Lung microvascular endothelial cell (primary cell): ENCODE measurements at regions not wholly inside any gene's neighbourhood (a gene's known extent, or its start where the extent isn't known, plus 50 kb on each side); places are given as distances from the start of the nearest gene placed in this dataset.
"Not testable (repeated sequence)": the region's sequence is repeated elsewhere in the genome, so short reads cannot be mapped to it uniquely, and the experiment has no call there.

Experiments used
- DNase-seq, 2 donors: peaks; one replicate each; pipeline versions ENCODE4 v3.0.0 to v3.0.0-alpha.2; 2010; ENCODE audit warnings: low read depth in 2 of 2

DNA sequence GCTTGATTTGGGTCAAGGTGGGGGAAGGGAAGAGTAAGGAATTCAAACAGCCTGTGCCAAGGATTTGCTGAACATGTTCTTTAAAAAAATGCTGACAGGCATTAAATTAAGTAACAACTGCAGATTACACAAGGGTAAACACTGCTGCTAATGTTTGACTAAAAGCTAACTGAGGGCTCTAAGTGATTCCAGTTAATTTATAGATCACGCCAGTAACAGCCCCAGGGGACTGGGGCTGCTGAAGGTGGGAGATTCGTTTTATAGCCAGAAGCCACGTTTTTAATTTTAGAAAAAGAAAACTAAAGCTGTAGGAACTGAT lies 321.7 kb downstream of the DLEU7 start:
- DNase-seq = no peak

DNA sequence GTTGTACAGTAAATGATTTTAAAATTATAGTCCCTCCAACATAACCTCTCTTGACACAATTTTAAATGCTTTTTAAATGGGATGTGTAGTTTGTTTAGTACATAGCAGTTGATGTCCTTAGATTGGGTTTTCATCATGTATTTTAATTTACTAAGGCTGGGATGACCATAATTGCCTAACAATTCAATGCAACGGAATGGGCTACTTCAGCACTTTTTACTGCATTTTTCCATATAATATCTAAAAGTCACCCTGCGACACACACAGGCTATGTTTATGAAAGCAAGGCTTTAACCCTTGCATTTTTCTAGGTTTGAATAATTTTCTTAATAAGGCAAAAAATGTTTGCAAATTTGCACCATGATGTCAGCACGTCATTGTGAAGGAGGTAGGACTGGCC lies 321.0 kb downstream of the DLEU7 start:
- DNase-seq = no peak

DNA sequence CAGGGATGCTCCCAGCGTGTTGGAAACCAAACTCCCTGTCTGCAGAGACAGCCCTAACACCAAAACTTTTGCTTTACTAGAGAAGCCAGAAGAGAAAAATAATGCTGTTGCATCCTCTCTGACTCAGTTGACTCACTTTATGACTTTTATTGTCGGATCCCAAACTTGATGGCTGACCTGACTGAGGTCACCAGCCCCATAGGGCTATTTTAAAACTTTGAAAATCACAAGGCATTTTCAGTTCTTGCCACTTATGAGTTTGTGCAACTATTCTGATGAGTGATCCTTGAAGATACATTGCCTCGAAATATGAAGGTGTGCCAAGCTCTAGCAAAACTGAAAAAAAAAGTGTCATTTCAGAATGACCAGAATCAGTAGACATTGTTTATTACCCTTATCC lies 320.2 kb downstream of the DLEU7 start:
- no peak for DNase-seq

DNA sequence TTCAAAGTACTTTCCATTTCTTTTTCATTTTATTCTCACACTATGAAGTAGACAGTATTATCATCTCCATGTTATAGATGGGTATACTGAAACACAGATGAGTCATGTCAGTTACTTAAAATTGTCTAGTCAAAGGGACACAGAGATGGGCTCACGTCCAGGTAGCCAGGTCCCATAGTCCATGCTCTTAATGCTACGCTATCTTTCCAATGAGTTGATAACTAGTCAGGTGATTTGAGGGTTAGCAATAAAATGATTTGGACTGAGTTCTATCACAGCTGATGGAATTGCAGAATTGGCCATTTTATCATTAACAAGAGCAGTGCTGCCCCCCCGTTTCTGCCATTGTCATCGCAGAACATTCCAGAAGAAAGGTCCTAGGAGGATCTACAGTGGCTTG lies 318.9 kb downstream of the DLEU7 start:
- DNase-seq = no peak

DNA sequence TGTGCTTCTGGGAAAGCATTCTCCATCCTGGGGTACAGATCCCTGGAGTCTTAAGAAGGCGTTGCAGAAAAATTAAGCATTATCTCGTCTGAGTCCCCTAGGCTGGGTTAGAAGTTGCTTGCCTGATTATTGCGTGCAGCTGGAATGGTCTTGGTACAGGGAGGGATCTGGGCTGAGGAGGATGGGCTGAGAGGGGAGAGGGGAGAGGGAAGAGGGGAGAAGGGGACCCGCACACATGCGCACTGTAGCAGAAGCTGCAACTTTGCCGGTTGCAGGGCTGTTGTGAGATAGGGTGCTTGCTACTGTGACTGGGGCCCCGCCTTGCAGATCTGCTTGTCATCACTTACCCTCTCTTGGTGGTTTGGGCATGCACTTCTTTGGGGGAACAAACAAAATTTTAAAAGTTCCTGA lies 316.8 kb downstream of the DLEU7 start:
- DNase-seq = no peak

DNA sequence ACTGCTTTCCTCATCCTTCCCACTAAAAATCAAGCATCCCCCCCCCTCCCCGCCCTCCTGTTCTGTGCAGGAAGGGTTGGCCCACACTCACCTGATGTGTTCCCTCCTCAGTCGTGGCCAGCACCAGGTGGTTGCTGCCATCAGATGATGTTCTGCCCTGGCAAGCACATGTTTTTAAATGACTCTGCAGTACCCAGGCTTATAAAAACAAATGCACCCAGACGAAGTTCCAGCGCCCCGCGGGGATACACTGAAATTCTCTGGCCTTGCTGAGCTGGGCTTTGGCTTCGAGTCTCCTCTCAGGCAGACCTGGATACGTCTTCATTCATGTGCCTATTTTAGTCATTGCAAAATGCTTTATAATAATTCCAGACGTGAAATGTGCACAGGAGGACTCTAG lies 316.3 kb downstream of the DLEU7 start:
- DNase-seq = no peak

DNA sequence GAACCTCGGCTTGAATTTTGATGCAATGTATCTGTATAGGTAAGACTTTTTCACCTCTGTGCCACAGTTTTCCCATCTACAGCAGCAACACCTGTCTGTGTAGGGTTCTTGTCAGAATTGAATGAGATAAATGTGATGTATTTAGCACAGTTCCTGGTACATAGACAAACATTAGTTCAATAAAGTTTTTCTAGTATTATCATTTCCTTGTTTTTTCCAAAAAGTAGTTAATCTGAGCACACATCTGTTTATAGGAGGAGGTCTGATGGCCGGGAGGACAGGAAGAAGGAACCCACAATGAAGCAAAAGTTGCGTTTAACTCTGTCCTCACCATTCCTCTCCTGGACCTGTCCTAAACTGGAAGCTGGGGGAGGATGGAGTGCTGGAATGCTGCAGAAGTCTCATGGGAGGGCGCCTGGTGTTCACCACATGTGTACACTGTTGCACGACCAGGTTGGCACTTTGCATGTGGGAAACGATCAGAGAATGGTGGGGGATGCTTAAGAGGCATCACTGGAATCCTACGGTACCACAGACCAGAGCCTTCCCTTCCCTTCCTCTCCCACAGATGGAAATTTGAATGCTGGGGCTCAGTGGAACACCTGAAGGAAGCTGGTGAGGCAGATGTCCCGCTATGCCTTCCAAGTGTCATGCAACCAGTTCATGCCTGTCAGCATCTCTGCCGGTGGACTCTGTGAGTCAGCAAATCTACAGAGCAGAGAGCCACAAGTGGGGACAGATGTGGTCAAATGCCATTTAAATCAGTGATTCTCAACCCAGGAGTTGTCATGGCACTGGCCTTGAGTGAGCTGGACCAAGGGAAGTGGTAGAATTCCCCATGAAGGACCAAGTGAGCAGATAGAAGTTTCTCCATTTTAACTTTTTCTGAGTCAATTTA lies 315.6 kb downstream of the DLEU7 start:
- no peak for DNase-seq

DNA sequence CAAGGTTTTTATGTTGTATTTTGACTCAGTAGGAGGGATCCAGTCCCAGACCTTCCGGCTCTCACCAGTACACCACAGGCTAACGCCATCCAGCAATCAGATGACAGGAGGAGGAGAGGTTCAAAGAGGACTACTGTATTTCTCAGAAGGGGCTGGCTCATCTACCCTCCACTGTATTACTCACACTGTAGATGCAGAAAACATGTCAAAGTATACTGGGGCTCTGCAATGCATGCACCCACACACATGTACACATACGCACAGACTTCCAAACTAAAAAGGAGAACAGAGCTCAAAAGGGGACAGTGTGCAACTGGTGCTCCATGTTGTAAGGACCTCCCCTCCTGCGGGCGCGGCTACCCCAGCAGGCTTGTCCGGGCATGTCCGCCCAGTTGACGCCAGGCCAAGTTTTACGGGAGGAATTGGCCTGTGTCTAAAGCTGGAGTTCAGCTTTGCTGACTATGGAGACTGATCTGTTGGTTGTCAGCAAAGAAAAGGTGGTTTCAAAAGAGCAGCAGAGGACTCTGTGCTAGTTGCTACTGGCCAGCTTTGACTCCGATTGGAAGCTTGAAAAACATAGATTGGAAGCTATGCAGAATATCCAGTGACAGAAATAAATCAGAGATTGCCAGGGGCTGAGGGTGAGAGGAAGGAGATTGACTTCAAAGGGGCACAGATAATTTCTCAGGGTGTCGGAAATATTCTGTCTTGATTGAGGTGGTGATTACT lies 314.2 kb downstream of the DLEU7 start:
- DNase-seq = peak; percentile 89 to 91

DNA sequence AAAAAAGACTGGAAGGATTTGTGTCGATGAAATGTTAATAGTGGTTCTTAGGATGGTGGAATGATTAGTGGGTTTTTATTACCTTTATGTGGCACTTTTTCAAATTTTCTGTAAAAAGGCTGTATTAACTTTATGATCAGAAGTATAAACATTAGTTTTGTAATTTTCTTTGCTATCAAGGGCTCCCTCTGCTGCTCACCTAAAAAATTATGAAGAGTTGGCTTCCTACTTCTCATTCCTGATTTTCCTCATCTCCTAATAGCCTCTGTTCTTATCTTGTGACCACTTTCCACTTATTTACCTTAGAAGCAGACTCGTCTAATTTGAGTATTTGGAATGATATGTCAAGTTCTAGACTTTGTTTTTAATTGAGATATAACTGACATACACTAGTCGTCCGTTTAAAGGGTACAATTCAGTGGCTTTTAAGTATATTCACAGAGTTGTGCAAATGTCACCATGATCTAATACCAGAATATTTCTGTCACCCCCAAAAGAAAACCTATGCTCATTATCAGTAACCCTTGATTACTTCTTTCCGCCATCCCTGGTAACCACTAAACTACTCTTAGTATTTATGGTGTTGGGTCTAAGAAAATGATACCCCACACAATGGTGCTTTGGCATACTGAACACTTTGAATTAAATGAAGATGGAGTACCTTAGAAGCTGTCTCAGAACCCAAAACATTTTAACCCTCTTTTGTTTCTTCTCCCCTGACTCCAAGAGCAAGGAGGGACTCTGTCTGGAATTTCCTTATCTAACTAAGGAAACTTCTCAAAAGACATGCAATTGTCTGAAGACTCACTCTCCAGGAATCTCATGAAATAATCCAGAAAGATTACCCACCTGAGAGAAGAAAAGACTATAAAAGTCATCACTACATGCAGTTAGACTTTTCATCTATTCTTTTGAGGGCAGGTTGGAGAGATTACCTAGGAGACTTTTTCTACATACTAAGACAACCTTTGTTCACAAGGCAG lies 311.3 kb downstream of the DLEU7 start:
- DNase-seq = peak; percentile 53 to 60

DNA sequence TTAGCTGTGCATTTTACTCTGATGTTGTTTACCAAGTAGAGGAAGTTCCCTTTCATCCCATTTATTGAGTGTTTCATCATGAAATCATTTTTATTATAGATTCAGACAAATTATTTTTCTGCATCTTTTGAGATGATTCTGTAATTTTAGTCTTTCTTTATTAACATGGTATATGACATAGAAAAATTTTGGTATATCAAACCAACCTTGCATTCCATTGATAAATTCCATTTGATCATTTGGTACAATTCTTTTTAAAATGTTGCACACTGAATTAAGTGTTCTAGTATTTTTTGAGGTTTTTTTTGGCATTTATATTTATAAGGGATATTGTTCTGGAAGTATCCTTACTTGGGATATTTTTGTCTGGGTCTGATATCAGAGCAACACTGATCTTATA lies 308.4 kb downstream of the DLEU7 start:
- no peak for DNase-seq

DNA sequence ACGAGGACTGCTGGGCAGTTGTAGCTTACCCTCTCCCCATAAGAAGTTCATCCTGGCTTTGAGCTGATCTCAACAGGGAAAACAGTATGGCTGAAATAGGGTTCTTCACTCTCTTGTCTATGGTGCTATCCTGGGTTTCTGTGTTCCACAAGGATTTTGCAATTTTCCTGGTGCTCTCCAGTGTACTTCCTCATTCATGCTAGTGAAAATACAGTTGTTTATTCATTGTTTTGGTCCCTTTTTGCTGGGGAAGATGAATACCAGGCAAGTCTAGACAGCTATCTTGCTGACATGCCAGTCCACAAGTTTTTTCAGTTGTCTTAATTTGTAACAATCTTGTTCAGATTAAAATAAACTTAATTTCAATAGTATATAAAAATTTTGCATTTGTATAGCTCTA lies 306.5 kb downstream of the DLEU7 start:
- no peak for DNase-seq

DNA sequence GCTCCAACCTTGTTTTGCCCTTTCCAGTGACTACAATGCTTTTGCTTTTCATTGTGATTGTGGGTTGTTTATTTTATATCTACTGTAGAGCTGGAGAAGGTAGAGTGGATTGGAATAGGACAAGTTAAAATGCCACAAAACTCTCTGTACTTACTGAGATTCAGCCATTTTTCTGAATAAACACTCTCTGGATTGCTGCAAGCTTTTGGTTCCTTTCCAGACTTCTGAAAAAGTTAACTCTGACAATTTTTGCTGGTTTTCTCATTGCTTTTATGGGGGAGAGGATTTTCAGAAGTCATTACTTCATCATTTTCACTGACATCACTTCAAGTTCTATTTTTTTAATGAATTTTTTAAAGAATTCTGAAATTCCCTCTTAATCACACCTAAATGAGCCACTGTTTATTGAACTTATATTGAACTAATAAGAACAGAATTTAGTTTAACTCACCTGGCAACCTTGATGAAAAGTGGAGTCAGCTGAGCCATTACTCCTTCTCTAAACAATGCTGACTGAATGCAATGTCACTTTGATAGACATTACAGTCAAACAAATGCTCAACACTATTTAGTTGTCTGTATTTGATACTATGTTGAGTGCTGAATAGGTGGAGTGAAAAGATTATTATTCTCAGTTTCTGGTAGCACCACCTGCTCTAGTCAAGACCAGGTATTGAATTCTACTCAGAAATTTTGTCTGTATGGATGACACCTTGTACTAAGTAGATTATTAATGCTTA lies 303.5 kb downstream of the DLEU7 start:
- no peak for DNase-seq

DNA sequence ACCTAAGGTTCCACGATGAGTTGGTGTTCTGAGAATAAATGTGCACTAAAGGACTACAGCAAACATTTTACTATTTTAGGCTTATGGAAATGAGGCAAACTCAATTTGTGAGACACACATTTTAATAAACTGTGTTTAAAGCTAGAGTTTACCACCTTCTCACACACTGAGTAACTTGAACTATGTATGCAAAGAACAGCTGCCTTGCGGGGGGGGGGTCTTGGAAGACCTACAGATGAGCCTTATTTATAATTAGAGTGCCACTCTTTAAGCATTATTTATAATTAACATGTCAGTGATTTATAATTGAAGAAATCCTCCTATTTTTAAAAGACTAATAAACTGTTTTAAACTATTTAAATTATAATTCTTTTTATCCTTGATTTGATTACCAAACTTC lies 300.4 kb downstream of the DLEU7 start:
- DNase-seq = no peak

DNA sequence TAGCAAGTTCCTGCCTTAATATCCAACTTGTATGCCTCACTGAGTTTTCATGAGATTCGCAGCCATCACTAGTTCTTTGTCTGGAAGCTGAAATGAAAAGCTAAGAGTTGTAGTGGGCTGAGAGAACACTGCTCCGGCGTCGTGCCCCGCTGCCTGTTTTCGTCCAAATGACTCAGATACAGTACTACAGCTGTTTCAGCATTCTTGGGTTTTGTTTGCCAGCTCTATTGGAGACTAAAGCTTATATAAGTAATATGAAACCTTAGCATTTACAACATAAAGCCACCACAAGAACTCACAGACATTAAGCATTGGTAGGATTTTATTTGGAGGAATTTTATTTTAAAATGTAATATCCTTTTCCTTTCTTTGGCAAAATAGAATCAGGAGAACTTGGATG lies 299.7 kb downstream of the DLEU7 start:
- DNase-seq = no peak

DNA sequence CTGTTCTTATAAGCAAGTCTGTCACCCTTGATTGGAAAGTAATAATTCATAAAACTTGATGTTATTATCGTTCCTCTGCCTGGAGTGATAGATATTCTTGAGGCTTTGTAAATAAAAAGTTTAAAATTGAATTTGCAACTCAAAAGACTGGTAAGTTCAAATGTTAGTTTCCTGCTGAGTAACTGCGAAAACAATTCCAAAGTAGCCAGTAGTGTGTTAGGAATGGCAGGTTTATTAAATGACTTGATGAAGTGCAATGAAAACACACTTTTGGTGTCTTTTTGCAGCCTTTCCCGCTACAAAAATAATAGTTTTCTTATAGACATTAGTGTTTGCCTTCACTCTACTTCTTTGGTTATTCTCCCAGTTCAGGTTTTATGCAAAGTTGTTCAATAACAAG lies 299.3 kb downstream of the DLEU7 start:
- DNase-seq = no peak

DNA sequence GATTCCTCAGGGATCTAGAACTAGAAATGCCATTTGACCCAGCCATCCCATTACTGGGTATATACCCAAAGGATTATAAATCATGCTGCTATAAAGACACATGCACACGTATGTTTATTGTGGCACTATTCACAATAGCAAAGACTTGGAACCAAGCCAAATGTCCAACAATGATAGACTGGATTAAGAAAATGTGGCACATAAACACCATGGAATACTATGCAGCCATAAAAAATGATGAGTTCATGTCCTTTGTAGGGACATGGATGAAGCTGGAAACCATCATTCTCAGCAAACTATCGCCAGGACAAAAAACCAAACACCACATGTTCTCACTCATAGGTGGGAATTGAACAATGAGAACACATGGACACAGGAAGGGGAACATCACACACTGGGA lies 296.3 kb downstream of the DLEU7 start:
- DNase-seq = not testable (repeated sequence)

DNA sequence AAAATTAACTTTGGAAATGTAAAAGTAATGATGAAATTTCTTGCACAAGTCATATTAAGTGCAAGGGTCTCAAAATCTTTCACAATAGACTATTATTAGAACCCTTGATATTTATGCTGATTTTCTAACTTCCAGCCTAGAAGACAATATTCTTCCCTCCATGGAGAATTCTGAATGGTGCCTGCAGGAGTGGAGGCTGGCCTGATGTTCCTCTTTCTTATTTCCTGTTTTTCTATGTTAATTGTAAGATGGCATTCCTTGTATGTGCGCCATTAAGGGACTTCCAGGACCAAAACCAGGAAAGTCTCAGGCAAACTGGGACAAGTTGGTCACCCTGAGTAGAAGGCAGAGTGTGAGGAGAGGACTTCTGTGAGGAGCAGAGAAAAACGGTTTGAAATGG lies 294.9 kb downstream of the DLEU7 start:
- no peak for DNase-seq

DNA sequence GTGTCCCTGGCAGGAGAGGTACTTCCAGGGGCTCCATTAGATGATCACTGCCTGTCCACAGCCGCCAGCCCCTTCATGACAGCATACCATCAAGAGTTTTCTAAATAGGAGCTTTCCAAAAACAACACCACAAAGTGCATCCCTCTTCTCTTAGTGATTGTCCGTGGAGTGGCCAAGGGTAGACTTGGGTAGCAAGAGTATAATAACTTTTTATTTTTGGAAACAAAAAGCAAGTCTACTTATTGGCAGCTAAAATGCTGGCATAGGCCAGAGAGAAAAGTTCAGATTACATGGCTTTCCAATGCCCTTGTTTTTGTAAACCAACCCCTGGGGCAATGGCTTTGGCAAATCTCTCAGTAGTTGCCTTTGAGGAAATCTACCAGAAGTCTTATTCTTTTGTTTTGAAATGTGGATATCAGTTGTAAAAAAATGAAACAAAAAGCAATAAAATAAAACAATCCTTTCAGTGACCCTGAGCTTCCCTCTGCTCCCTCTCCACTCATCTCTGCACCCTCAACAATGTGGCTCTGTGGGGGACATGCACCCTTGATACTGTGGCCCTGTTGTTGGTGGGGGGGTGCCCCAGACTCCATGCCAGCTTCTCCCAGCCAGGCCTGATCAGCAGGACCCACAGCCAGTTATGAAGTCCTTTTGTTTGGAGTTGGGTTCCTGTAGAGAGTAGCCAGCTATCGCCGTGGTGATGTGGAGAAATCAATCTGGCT lies 294.1 kb downstream of the DLEU7 start:
- no peak for DNase-seq

DNA sequence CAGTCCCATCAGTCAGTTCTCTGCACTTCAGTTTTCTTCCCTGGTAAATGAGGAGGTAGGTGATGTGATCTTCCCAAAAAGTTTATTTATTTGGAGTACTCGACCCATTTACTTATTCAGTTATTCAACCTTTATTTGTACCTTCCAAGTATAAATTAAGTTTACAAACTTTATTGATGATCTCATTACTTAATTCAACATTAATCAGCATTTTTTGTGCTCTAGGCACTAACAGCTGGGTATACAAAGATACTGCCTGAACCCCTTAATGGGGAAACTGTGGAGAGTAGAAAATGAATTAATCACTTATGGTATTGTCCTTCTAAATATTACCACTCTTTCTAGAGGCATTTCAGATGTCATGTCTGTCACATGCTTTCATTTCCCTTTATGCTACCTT lies 293.3 kb downstream of the DLEU7 start:
- no peak for DNase-seq

DNA sequence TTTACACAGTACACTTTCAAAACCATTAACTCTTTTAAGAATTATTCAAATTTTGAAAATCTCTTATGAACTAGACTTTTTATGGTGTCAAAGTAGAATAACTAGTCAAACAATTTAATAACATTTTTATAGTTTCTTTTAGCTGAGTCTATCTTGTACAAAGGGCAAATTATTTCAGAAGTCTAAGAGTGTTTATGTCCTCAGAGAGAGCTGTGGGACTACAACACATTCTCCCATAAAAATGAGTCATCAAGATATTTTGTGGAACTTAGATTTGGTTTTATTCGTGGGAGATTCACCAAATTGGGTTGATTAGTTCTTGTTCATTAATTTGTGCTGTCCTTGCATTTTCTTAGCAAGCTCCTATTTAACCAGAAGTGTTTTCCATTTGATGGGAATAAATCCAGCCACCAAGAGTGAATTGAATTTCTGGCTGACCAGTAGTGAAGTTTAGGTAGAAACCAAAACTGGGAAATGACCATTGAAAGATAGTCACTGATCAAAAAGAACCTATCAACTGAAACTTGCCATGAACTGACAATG lies 291.0 kb downstream of the DLEU7 start:
- no peak for DNase-seq
